ENCODE measurements at regions not wholly inside any gene's neighbourhood (a gene's known extent, or its start where the extent isn't known, plus 50 kb on each side); places are given as distances from the start of the nearest gene placed in this dataset.
"Not testable (repeated sequence)": the region's sequence is repeated elsewhere in the genome, so short reads cannot be mapped to it uniquely, and the experiment has no call there.

- no peak overlapping the region for H3K4me3 Mint-ChIP-seq
- no peak for DNase-seq (ENCODE audit: low spot score)
- H3K9me3 Mint-ChIP-seq, result peaks cover 18% of the 10 kb centered on the region
- no peaks in the 10 kb centered on the region for H3K4me1 Mint-ChIP-seq (ENCODE audit: low read depth in 2 of 2)
- H3K36me3 Mint-ChIP-seq, result no peaks in the 10 kb centered on the region
- H3K27ac Mint-ChIP-seq, result no peak overlapping the region
- ATAC-seq, result no peak
- H3K27me3 Mint-ChIP-seq, result no peaks in the 10 kb centered on the region
Observed at GRCh38 chr3:20760981-20761380, 575.0 kb upstream of the SGO1 start.

DNA sequence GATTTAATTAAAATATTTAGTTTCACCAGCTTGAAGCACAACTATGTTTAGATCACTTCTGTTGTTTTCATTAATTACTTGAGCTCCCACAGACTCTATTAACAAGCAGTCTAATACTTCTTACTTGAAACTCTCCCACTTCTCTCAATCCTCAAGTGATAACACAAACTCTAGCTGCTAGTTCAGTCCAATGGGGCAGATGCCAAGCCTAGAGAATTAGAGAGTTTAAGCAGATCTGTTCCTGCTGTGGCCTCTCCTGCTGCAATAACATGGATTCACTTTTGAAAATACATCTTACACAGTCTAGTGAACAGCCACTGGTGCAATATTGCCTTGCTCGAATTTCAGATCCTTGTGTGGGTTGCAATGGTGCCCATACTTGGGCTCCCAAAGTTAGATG is 566.4 kb upstream of the SGO1 start:
- ATAC-seq, result no peak
- H3K9me3 Mint-ChIP-seq, result peaks cover 25% of the 10 kb centered on the region
- H3K4me1 Mint-ChIP-seq (ENCODE audit: low read depth in 2 of 2), result no peaks in the 10 kb centered on the region

DNA sequence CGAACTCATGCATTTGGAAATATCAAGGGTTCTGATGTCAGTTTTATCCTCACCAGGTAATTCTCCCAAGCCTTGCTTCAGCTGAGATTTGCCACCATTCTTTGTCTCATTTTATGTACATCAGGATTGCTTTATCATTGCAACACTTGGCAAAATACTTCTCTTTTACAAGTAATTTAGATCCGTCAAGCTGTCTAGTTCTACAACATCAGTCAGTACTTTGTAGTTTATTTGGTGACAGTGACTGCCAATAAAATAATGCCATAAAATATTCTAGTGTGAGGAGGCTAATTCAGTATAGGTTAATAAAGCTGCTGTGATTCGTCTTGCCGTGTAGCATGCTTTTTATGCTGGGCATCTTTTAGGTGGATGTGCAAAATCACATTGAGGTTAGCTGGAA is 565.3 kb upstream of the SGO1 start:
- Mint-ChIP-seq H3K9me3 (peaks cover 22% of the 10 kb centered on the region), H3K4me3 (no peak overlapping the region), H3K36me3 (peaks cover 7% of the 10 kb centered on the region), H3K4me1 (ENCODE audit: low read depth in 2 of 2) (no peaks in the 10 kb centered on the region), H3K27me3 (no peaks in the 10 kb centered on the region), H3K27ac (no peak overlapping the region)
- DNase-seq (ENCODE audit: low spot score) (no peak), ATAC-seq (no peak)

More for the DNA sequence above, 566.4 kb upstream of the SGO1 start:
- Mint-ChIP-seq H3K4me3 (no peak overlapping the region), H3K36me3 (peaks cover 7% of the 10 kb centered on the region), H3K27me3 (no peaks in the 10 kb centered on the region), H3K27ac (no peak overlapping the region)
- no peak for DNase-seq (ENCODE audit: low spot score)

DNA sequence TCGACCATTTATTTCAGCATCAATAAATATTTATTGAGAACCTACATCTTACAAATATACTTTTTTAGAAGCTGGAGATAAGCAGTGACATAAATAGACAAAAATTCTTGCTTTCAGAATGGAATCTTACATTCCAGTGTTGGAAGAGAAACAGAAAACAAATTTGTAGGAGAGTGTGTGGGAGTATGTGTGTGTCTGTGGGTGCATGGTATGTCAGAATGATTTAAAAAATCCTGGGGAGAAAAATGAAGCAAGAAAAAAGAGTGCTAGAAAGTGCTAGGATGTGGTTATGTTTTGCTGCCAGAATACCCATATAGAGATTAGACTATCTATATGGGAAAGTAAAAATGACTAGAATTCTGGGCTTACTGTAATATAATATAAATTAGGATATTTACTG is 561.7 kb upstream of the SGO1 start:
- Mint-ChIP-seq H3K27ac (no peak overlapping the region), H3K4me1 (ENCODE audit: low read depth in 2 of 2) (no peaks in the 10 kb centered on the region), H3K4me3 (no peak overlapping the region), H3K27me3 (no peaks in the 10 kb centered on the region), H3K9me3 (peaks cover 11% of the 10 kb centered on the region), H3K36me3 (no peaks in the 10 kb centered on the region)
- ATAC-seq (no peak), DNase-seq (ENCODE audit: low spot score) (no peak)

- no peak for ATAC-seq
- Mint-ChIP-seq H3K9me3 (peaks cover 4% of the 10 kb centered on the region), H3K27me3 (no peaks in the 10 kb centered on the region), H3K4me3 (no peak overlapping the region), H3K4me1 (ENCODE audit: low read depth in 2 of 2) (no peaks in the 10 kb centered on the region), H3K36me3 (no peaks in the 10 kb centered on the region), H3K27ac (no peak overlapping the region)
- DNase-seq (ENCODE audit: low spot score), result no peak
Observed at GRCh38 chr3:20743553-20744321, 557.7 kb upstream of the SGO1 start.

GRCh38 chr3:20742903-20743552 is 557.0 kb upstream of the SGO1 start:
- ATAC-seq (no peak), DNase-seq (ENCODE audit: low spot score) (no peak)
- Mint-ChIP-seq H3K36me3 (no peaks in the 10 kb centered on the region), H3K4me3 (no peak overlapping the region), H3K9me3 (peaks cover 5% of the 10 kb centered on the region), H3K27me3 (no peaks in the 10 kb centered on the region), H3K4me1 (ENCODE audit: low read depth in 2 of 2) (no peaks in the 10 kb centered on the region), H3K27ac (no peak overlapping the region)

GRCh38 chr3:20741381-20741780 is 555.4 kb upstream of the SGO1 start:
- H3K36me3 Mint-ChIP-seq, result no peaks in the 10 kb centered on the region
- H3K4me3 Mint-ChIP-seq, result no peak overlapping the region
- DNase-seq (ENCODE audit: low spot score), result no peak
- peaks cover 3% of the 10 kb centered on the region for H3K9me3 Mint-ChIP-seq
- ATAC-seq, result no peak
- no peaks in the 10 kb centered on the region for H3K27me3 Mint-ChIP-seq
- H3K4me1 Mint-ChIP-seq (ENCODE audit: low read depth in 2 of 2), result no peaks in the 10 kb centered on the region
- H3K27ac Mint-ChIP-seq, result no peak overlapping the region

DNA sequence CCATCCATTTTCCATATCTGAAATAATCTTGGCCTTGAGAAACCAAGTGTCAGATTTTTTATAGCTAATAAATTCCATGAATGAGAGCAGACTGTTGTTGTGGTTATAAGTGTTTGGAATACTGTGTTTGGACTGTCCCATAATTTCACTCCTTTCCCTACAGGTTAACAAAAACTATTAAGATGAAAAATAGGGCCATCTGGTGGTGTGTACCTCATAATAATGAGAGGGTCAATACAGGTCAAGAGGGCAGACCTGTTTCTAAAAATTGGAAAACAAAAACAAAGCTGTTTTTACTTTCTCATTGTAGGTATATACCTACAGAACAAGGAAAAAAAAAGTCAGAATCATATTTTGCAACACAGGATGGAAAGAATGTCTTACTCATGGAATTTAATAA is 553.8 kb upstream of the SGO1 start:
- Mint-ChIP-seq H3K9me3 (peaks cover 3% of the 10 kb centered on the region), H3K36me3 (no peaks in the 10 kb centered on the region), H3K4me1 (ENCODE audit: low read depth in 2 of 2) (no peaks in the 10 kb centered on the region)

GRCh38 chr3:20736287-20736852 is 550.4 kb upstream of the SGO1 start:
- DNase-seq (ENCODE audit: low spot score), result no peak
- no peaks in the 10 kb centered on the region for H3K4me1 Mint-ChIP-seq (ENCODE audit: low read depth in 2 of 2)
- no peaks in the 10 kb centered on the region for H3K36me3 Mint-ChIP-seq
- no peak overlapping the region for H3K27ac Mint-ChIP-seq
- no peak overlapping the region for H3K4me3 Mint-ChIP-seq
- peaks cover 3% of the 10 kb centered on the region for H3K9me3 Mint-ChIP-seq
- no peaks in the 10 kb centered on the region for H3K27me3 Mint-ChIP-seq
- ATAC-seq, result no peak

More for the DNA sequence above, 553.8 kb upstream of the SGO1 start:
- DNase-seq (ENCODE audit: low spot score) (no peak), ATAC-seq (no peak)
- Mint-ChIP-seq H3K4me3 (no peak overlapping the region), H3K27ac (no peak overlapping the region), H3K27me3 (no peaks in the 10 kb centered on the region)

DNA sequence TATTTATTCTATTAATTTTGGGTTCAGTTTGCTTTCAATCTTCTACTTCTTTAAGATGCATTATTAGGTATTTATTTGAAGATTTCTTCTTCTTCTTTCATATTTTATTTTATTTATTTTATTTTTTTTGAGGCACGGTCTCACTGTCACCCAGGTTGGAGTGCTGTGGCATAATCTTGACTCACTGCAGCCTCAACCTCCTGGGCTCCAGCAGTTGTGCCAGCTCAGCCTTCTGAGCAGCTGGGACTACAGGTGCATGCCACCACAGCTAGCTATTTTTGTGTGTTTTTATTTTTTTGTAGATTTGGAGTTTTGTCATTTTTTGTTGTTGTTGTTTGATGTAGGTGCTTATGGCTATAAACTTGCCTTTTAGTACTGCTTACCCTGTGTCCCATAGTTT is 543.2 kb upstream of the SGO1 start:
- no peak for ATAC-seq
- Mint-ChIP-seq H3K27ac (no peak overlapping the region), H3K27me3 (no peaks in the 10 kb centered on the region), H3K36me3 (no peaks in the 10 kb centered on the region), H3K4me1 (ENCODE audit: low read depth in 2 of 2) (no peaks in the 10 kb centered on the region), H3K9me3 (peaks cover 16% of the 10 kb centered on the region), H3K4me3 (no peak overlapping the region)
- DNase-seq (ENCODE audit: low spot score), result no peak

DNA sequence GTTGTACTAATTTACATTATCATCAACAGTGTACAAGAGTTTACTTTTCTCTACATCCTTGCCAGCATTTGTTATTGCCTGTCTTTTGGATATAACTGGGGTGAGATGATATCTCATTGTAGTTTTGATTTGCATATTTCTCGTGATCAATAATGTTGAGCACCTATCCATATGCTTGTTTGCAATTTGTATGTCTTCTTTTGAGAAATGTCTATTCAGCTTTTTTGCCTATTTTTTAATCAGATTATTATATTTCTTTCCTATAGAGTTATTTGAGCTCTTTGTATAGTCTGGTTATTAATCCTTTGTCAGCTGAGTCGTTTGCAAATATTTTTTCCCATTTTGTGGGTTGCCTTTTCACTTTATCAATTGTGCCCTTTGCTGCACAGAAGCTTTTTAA is 540.8 kb upstream of the SGO1 start:
- Mint-ChIP-seq H3K27me3 (no peaks in the 10 kb centered on the region), H3K36me3 (no peaks in the 10 kb centered on the region), H3K4me1 (ENCODE audit: low read depth in 2 of 2) (no peaks in the 10 kb centered on the region), H3K27ac (no peak overlapping the region), H3K9me3 (peaks cover 21% of the 10 kb centered on the region), H3K4me3 (no peak overlapping the region)
- DNase-seq (ENCODE audit: low spot score), result no peak
- ATAC-seq, result no peak

GRCh38 chr3:20724241-20724640 is 538.2 kb upstream of the SGO1 start:
- no peaks in the 10 kb centered on the region for H3K27me3 Mint-ChIP-seq
- no peak overlapping the region for H3K27ac Mint-ChIP-seq
- ATAC-seq (no peak), DNase-seq (ENCODE audit: low spot score) (no peak)
- H3K4me1 Mint-ChIP-seq (ENCODE audit: low read depth in 2 of 2), result no peaks in the 10 kb centered on the region
- H3K4me3 Mint-ChIP-seq, result no peak overlapping the region
- peaks cover 20% of the 10 kb centered on the region for H3K9me3 Mint-ChIP-seq
- H3K36me3 Mint-ChIP-seq, result no peaks in the 10 kb centered on the region

- not testable (repeated sequence) for H3K36me3 Mint-ChIP-seq, ATAC-seq
- H3K9me3 Mint-ChIP-seq, result peaks cover 20% of the 10 kb centered on the region
Observed at GRCh38 chr3:20716425-20716824, 530.4 kb upstream of the SGO1 start.

DNA sequence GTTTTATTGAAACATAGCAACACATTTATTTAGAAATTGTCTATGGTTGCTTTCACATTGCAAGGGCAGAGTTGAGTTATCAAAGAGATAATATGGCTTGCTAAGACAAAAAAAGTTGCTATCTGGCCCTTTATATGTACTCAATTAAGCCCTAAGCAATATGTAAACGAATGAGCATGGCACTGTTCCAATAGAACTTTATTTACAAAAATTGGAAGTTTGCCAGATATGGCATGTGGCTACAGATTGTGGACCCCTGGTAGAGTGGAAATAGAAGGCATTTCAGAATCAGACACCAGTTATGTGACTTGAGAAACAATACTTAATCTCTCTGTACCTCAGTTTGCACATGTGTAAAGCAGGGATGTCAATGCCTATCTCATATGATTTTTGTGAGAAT is 515.6 kb upstream of the SGO1 start:
- ATAC-seq, result no peak
- no peak overlapping the region for H3K27ac Mint-ChIP-seq
- no peaks in the 10 kb centered on the region for H3K27me3 Mint-ChIP-seq

More at GRCh38 chr3:20716425-20716824, 530.4 kb upstream of the SGO1 start:
- not testable (repeated sequence) for DNase-seq (ENCODE audit: low spot score); H3K4me3 Mint-ChIP-seq; H3K27me3 Mint-ChIP-seq; H3K4me1 Mint-ChIP-seq (ENCODE audit: low read depth in 2 of 2); H3K27ac Mint-ChIP-seq

More for the DNA sequence above, 515.6 kb upstream of the SGO1 start:
- Mint-ChIP-seq H3K9me3 (peaks cover 7% of the 10 kb centered on the region), H3K36me3 (no peaks in the 10 kb centered on the region), H3K4me3 (no peak overlapping the region), H3K4me1 (ENCODE audit: low read depth in 2 of 2) (no peaks in the 10 kb centered on the region)
- no peak for DNase-seq (ENCODE audit: low spot score)
